WTC11 (cell line): ENCODE measurements at regions not wholly inside any gene's neighbourhood (a gene's known extent, or its start where the extent isn't known, plus 50 kb on each side); places are given as distances from the start of the nearest gene placed in this dataset.

Source experiments
- ATAC-seq: fragments of 200-7000 bp; cut with Tn5 transposase; 2 replicates; pipeline ENCODE4 v1.10.0; 2021; ENCODE audit warnings: mild to moderate bottlenecking, moderate library complexity
- CTCF ChIA-PET: fragments of 300-600 bp; sonication (Branson Sonifier 250); formaldehyde crosslinking; loops from one replicate; lab custom pipeline; 2021; ENCODE audit warnings: antibody characterized with exemption; lab: Charles Lee
- POLR2A ChIA-PET: fragments of 350-600 bp; sonication (Branson Sonifier 250); formaldehyde crosslinking; loops from one replicate; lab custom pipeline; 2021; ENCODE audit warnings: antibody characterized with exemption; lab: Charles Lee
- DNase-seq: peaks from one replicate; pipeline ENCODE4 v3.0.0; 2021; ENCODE audit warnings: low spot score
- H3K27ac Mint-ChIP-seq: 2 replicates; pipeline ENCODE4 v1.8.0; 2021; ENCODE audit warnings: mixed read lengths
- H3K27me3 Mint-ChIP-seq: 2 replicates; pipeline ENCODE4 v1.8.0; 2021; ENCODE audit warnings: low read depth, mild to moderate bottlenecking, moderate library complexity, mixed read lengths
- H3K36me3 Mint-ChIP-seq: 2 replicates; pipeline ENCODE4 v1.8.0; 2021; ENCODE audit warnings: mixed read lengths
- H3K4me1 Mint-ChIP-seq: 2 replicates; pipeline ENCODE4 v1.8.0; 2022; ENCODE audit warnings: mixed read lengths
- H3K4me3 Mint-ChIP-seq: 2 replicates; pipeline ENCODE4 v1.8.0; 2021; ENCODE audit warnings: mild to moderate bottlenecking, moderate library complexity, mixed read lengths
- H3K9me3 Mint-ChIP-seq: 2 replicates; pipeline ENCODE4 v1.8.0; 2021; ENCODE audit warnings: mixed read lengths
- ATF3 ChIP-seq: sonication (generic); formaldehyde crosslinking; conservative IDR thresholded peaks from 2 replicates; pipeline ENCODE4 v1.8.1; 2022; ENCODE audit warnings: mild to moderate bottlenecking, missing genetic modification reagents
- CTCF ChIP-seq: fragments of 200-600 bp; IDR thresholded peaks from 2 replicates; pipeline ENCODE4 v1.8.0; 2022; ENCODE audit warnings: antibody characterized with exemption
- ERG ChIP-seq: fragments of 250-450 bp; sonication (Bioruptor Pico); IDR thresholded peaks from 2 replicates; pipeline ENCODE4 v1.8.0; 2021; ENCODE audit warnings: mild to moderate bottlenecking
- GTF2I ChIP-seq: fragments of 250-450 bp; sonication (Bioruptor Pico); conservative IDR thresholded peaks from 2 replicates; pipeline ENCODE4 v1.4.0; 2021; ENCODE audit warnings: mild to moderate bottlenecking
- IRF1 ChIP-seq: sonication (generic); formaldehyde crosslinking; IDR thresholded peaks from 2 replicates; pipeline ENCODE4 v1.8.0; 2023; ENCODE audit warnings: missing genetic modification reagents
- IRF2 ChIP-seq: sonication (generic); formaldehyde crosslinking; IDR thresholded peaks from 2 replicates; pipeline ENCODE4 v1.8.0; 2022; ENCODE audit warnings: low read depth, missing genetic modification reagents, borderline replicate concordance
- PRRX2 ChIP-seq: fragments of 250-450 bp; sonication (Bioruptor Pico); IDR thresholded peaks from 2 replicates; pipeline ENCODE4 v1.8.0; 2021; ENCODE audit warnings: mild to moderate bottlenecking
- SOX15 ChIP-seq: fragments of 250-450 bp; sonication (Bioruptor Pico); IDR thresholded peaks from 2 replicates; pipeline ENCODE4 v1.9.0; 2021; ENCODE audit warnings: mild to moderate bottlenecking
- TEAD1 ChIP-seq: sonication (generic); formaldehyde crosslinking; IDR thresholded peaks from 2 replicates; pipeline ENCODE4 v1.8.0; 2022; ENCODE audit warnings: mild to moderate bottlenecking, missing genetic modification reagents
- TP53 ChIP-seq: sonication (generic); formaldehyde crosslinking; IDR thresholded peaks from 2 replicates; pipeline ENCODE4 v1.8.1; 2023; ENCODE audit warnings: mild to moderate bottlenecking, missing genetic modification reagents
- TF ChIP-seq, protein P1 (sequence below): fragments of 250-450 bp; sonication (Bioruptor Pico); IDR thresholded peaks from 2 replicates; pipeline ENCODE4 v2.1.2; 2022; ENCODE audit warnings: mild to moderate bottlenecking, moderate library complexity
- TF ChIP-seq, protein P2 (sequence below): fragments of 250-450 bp; sonication (Bioruptor Pico); IDR thresholded peaks from 2 replicates; pipeline ENCODE4 v1.9.0; 2021; ENCODE audit warnings: mild to moderate bottlenecking, borderline replicate concordance
- TF ChIP-seq, protein P3 (sequence below): sonication (generic); formaldehyde crosslinking; IDR thresholded peaks from 2 replicates; pipeline ENCODE4 v1.8.1; 2023; ENCODE audit warnings: mild to moderate bottlenecking, missing genetic modification reagents
- TF ChIP-seq, protein P4 (sequence below): sonication (generic); formaldehyde crosslinking; IDR thresholded peaks from 2 replicates; pipeline ENCODE4 v1.8.0; 2022; ENCODE audit warnings: missing genetic modification reagents
- TF ChIP-seq, protein P5 (sequence below): sonication (generic); formaldehyde crosslinking; conservative IDR thresholded peaks from 2 replicates; pipeline ENCODE4 v1.8.1; 2023; ENCODE audit warnings: mild to moderate bottlenecking, low read depth, missing genetic modification reagents, moderate library complexity

DNA sequence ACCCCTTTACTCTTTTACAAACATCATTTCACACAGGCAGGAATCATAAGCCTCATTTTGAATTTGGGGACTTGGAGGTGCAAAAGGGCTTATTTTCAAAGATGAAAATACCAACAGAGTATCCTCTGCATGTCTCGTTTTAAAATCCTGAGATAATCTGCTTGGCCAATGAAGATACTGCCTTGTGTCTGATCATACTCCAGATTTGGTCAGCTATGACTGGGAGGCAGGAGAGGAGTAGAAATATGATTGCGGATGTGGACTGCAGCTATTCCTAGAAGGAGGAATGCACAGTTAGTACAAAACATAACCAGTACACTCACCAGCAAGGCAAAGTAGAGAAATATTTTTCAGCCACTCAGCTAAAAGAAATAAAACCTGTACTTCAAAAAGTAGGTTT is 342.3 kb downstream of the RPRM start (continued):
- TF ChIP-seq CTCF (no peak), IRF1 (CRISPR knock-in tag) (no peak), ATF3 (no peak), ERG (CRISPR knock-in tag) (no peak), GTF2I (CRISPR knock-in tag) (no peak), SOX15 (no peak)
- TF ChIP-seq, protein P1, sequence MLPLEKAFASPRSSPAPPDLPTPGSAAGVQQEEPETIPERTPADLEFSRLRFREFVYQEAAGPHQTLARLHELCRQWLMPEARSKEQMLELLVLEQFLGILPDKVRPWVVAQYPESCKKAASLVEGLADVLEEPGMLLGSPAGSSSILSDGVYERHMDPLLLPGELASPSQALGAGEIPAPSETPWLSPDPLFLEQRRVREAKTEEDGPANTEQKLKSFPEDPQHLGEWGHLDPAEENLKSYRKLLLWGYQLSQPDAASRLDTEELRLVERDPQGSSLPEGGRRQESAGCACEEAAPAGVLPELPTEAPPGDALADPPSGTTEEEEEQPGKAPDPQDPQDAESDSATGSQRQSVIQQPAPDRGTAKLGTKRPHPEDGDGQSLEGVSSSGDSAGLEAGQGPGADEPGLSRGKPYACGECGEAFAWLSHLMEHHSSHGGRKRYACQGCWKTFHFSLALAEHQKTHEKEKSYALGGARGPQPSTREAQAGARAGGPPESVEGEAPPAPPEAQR (CRISPR knock-in tag) = no peak
- TF ChIP-seq, all 79 proteins: peak for 0

- no peak overlapping the region for H3K4me3 Mint-ChIP-seq
- H3K4me1 Mint-ChIP-seq = peaks cover 12% of the 10 kb centered on the region
- H3K36me3 Mint-ChIP-seq = no peaks in the 10 kb centered on the region
- H3K27ac Mint-ChIP-seq = no peak overlapping the region
- ChIA-PET CTCF (interaction anchor here (1.3 kb wide), 1 partner anchor 274 kb away, joined by 3 read pairs; no protein-coding TSS in a partner anchor), POLR2A (no interaction called here)
- H3K27me3 Mint-ChIP-seq = no peaks in the 10 kb centered on the region
- ATAC-seq = no peak
- TF ChIP-seq TEAD1 = no peak
- H3K9me3 Mint-ChIP-seq = peaks cover 25% of the 10 kb centered on the region
- no peak for DNase-seq
These were observed 343.8 kb downstream of the RPRM start for GRCh38 chr2:153134725-153135124.

DNA sequence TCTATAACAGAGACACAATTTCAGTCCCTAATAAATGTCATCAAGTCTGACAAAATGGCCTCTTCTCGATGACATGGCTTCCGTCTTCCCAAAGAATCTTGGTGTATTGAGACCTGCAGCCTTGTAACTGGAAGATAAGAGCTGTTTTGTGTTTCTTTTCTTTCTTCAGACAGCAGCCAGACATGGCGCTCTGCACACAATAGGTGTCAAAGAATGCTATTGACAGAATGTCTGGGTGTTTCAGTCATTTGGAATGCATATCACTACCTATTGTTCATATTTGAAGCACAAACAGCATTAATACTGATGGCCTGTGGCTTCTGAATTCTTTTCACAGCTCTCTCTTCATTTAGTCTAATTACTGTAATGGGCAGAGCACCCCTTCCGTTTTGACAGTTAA is 344.8 kb downstream of the RPRM start:
- ATAC-seq = no peak
- POLR2A ChIA-PET = no interaction called here

More for the DNA sequence above, 344.8 kb downstream of the RPRM start:
- no peak overlapping the region for H3K4me3 Mint-ChIP-seq
- peaks cover 5% of the 10 kb centered on the region for H3K4me1 Mint-ChIP-seq
- no peaks in the 10 kb centered on the region for H3K36me3 Mint-ChIP-seq
- no peak overlapping the region for H3K27ac Mint-ChIP-seq
- H3K27me3 Mint-ChIP-seq = no peaks in the 10 kb centered on the region
- CTCF ChIA-PET = no interaction called here
- TF ChIP-seq, protein P2, sequence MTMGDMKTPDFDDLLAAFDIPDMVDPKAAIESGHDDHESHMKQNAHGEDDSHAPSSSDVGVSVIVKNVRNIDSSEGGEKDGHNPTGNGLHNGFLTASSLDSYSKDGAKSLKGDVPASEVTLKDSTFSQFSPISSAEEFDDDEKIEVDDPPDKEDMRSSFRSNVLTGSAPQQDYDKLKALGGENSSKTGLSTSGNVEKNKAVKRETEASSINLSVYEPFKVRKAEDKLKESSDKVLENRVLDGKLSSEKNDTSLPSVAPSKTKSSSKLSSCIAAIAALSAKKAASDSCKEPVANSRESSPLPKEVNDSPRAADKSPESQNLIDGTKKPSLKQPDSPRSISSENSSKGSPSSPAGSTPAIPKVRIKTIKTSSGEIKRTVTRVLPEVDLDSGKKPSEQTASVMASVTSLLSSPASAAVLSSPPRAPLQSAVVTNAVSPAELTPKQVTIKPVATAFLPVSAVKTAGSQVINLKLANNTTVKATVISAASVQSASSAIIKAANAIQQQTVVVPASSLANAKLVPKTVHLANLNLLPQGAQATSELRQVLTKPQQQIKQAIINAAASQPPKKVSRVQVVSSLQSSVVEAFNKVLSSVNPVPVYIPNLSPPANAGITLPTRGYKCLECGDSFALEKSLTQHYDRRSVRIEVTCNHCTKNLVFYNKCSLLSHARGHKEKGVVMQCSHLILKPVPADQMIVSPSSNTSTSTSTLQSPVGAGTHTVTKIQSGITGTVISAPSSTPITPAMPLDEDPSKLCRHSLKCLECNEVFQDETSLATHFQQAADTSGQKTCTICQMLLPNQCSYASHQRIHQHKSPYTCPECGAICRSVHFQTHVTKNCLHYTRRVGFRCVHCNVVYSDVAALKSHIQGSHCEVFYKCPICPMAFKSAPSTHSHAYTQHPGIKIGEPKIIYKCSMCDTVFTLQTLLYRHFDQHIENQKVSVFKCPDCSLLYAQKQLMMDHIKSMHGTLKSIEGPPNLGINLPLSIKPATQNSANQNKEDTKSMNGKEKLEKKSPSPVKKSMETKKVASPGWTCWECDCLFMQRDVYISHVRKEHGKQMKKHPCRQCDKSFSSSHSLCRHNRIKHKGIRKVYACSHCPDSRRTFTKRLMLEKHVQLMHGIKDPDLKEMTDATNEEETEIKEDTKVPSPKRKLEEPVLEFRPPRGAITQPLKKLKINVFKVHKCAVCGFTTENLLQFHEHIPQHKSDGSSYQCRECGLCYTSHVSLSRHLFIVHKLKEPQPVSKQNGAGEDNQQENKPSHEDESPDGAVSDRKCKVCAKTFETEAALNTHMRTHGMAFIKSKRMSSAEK (CRISPR knock-in tag) = no peak
- TF ChIP-seq, protein P3, sequence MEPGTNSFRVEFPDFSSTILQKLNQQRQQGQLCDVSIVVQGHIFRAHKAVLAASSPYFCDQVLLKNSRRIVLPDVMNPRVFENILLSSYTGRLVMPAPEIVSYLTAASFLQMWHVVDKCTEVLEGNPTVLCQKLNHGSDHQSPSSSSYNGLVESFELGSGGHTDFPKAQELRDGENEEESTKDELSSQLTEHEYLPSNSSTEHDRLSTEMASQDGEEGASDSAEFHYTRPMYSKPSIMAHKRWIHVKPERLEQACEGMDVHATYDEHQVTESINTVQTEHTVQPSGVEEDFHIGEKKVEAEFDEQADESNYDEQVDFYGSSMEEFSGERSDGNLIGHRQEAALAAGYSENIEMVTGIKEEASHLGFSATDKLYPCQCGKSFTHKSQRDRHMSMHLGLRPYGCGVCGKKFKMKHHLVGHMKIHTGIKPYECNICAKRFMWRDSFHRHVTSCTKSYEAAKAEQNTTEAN (CRISPR knock-in tag) = no peak
- TF ChIP-seq IRF2 (CRISPR knock-in tag) (no peak), TP53 (CRISPR knock-in tag) (no peak), PRRX2 (no peak)
- TF ChIP-seq, protein P4, sequence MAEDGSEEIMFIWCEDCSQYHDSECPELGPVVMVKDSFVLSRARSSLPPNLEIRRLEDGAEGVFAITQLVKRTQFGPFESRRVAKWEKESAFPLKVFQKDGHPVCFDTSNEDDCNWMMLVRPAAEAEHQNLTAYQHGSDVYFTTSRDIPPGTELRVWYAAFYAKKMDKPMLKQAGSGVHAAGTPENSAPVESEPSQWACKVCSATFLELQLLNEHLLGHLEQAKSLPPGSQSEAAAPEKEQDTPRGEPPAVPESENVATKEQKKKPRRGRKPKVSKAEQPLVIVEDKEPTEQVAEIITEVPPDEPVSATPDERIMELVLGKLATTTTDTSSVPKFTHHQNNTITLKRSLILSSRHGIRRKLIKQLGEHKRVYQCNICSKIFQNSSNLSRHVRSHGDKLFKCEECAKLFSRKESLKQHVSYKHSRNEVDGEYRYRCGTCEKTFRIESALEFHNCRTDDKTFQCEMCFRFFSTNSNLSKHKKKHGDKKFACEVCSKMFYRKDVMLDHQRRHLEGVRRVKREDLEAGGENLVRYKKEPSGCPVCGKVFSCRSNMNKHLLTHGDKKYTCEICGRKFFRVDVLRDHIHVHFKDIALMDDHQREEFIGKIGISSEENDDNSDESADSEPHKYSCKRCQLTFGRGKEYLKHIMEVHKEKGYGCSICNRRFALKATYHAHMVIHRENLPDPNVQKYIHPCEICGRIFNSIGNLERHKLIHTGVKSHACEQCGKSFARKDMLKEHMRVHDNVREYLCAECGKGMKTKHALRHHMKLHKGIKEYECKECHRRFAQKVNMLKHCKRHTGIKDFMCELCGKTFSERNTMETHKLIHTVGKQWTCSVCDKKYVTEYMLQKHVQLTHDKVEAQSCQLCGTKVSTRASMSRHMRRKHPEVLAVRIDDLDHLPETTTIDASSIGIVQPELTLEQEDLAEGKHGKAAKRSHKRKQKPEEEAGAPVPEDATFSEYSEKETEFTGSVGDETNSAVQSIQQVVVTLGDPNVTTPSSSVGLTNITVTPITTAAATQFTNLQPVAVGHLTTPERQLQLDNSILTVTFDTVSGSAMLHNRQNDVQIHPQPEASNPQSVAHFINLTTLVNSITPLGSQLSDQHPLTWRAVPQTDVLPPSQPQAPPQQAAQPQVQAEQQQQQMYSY = no peak
- TF ChIP-seq, protein P5, sequence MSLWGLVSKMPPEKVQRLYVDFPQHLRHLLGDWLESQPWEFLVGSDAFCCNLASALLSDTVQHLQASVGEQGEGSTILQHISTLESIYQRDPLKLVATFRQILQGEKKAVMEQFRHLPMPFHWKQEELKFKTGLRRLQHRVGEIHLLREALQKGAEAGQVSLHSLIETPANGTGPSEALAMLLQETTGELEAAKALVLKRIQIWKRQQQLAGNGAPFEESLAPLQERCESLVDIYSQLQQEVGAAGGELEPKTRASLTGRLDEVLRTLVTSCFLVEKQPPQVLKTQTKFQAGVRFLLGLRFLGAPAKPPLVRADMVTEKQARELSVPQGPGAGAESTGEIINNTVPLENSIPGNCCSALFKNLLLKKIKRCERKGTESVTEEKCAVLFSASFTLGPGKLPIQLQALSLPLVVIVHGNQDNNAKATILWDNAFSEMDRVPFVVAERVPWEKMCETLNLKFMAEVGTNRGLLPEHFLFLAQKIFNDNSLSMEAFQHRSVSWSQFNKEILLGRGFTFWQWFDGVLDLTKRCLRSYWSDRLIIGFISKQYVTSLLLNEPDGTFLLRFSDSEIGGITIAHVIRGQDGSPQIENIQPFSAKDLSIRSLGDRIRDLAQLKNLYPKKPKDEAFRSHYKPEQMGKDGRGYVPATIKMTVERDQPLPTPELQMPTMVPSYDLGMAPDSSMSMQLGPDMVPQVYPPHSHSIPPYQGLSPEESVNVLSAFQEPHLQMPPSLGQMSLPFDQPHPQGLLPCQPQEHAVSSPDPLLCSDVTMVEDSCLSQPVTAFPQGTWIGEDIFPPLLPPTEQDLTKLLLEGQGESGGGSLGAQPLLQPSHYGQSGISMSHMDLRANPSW (CRISPR knock-in tag) = no peak
- peaks cover 29% of the 10 kb centered on the region for H3K9me3 Mint-ChIP-seq
- DNase-seq = no peak
